Forelimb muscle (tissue), 1 donor: ENCODE measurements at regions not wholly inside any gene's neighbourhood (a gene's known extent, or its start where the extent isn't known, plus 50 kb on each side); places are given as distances from the start of the nearest gene placed in this dataset.
"Not testable (repeated sequence)": the region's sequence is repeated elsewhere in the genome, so short reads cannot be mapped to it uniquely, and the experiment has no call there.

ENCODE experiments used
- DNase-seq: peaks from one replicate; pipeline ENCODE4 v3.0.0-alpha.2; 2013; ENCODE audit warnings: low read depth

DNA sequence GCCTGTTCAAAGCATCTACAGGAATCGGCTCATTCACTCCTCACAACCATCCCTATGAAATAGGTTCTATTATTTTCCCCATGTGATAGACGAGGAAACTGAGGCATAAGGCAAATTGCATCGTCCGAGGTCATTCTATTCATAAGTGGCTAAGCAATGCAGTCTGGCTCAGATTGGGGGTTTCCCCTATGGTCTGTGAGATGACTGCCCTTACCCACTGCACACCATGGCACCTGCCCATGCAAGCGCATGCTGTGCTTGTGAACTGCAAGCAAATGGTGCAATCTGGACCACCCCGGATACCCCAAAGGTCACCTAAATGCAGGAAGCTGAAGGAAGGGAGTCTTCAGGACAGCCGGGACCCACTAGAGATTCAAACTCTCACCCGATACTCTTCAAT lies 123.4 kb upstream of the SOD1 start:
- no peak for DNase-seq

GRCh38 chr21:31531967-31532366 lies 127.5 kb upstream of the SOD1 start:
- no peak for DNase-seq

- no peak for DNase-seq
Observed at GRCh38 chr21:31530897-31531705, 128.4 kb upstream of the SOD1 start.

GRCh38 chr21:31530364-31530763 lies 129.1 kb upstream of the SOD1 start:
- no peak for DNase-seq

DNA sequence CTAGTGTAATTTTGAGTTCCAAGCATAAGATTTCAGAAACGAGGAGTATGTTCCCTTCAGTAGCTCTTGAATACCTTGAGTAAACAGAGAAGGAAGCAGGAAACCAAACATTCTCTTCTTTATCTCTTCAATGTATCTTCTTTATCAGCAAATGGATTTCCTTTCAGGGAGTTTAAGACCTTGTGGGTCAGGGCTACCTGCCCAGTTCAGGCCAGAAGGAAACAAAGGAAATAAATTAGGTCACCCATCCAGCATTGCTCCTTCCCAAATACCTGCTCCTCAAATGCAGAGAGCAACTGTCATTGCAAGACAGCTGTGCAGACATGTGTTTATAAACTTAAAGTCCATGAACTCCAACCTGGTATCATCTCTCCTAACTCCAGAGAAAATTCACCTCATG lies 130.1 kb upstream of the SOD1 start:
- no peak for DNase-seq

DNA sequence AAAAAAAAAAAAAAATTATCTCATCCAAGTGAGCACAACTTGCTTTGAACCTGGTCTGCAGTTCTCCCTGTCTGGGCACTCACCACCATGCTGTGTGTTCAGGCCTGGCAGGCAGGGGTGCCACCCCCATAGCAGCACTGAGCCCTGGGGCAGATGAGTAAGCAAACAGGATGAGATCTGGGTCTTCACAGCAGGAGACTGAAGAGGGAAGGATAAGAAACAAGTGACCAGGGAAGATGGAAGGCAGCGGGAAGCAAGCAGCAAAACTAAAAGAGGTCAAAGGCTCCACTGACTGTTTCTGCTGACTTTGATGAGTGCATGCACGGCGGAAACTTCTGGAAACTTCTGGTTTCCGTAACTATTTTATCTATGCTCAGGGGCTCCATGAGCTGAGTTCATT lies 133.5 kb upstream of the SOD1 start:
- no peak for DNase-seq

- DNase-seq = no peak
Observed at GRCh38 chr21:31524140-31524539, 135.4 kb upstream of the SOD1 start.

- no peak for DNase-seq
Observed at GRCh38 chr21:31521515-31521914, 138.0 kb upstream of the SOD1 start.

DNA sequence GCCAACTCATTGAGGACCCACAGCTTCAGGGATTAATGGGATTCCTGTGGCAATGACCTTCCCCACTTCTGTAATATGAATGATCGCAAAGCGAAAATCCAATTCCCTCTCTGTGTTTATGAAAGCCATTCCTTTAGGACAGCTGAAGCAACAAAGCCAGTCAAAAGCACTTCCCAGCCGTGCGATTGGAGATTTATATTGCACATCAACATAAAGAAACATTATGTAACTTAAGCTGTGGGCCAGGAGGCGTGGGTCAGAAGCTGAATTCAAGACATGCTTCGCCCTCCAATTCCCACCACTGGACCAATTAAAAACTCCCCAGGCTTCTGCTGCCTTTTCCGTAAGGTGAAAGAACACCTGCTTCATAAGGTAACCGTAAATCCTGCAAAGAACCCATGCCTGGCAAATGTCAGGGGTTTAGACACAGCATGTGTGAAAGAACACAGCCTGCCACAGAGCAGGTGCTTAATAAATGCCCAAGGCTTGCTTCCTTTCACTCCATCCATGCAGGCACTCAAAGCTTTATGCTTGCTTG lies 138.9 kb upstream of the SOD1 start:
- DNase-seq = no peak

DNA sequence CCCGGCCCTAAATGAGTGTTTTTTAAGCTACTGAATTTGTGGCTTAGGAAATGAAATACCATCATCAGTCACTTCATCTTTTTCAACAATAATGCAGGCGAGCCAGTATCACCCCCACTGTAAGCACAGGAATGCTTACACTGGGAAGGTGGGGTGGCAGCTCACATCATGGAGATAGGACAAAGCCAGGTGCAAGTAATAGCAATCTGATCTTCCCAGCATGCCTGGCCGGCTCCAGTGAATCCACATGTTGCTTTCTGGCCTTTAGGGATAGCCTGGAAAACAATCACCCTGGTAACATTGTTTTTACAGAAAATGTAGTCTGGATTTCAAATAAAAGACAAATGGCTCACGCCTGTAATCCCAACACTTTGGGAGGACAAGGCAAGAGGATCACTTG lies 140.9 kb upstream of the SOD1 start:
- DNase-seq = no peak

- DNase-seq = no peak
Observed at GRCh38 chr21:31517664-31518414, 141.7 kb upstream of the SOD1 start.

- DNase-seq = no peak
Observed at GRCh38 chr21:31515253-31515652, 144.2 kb upstream of the SOD1 start.

DNA sequence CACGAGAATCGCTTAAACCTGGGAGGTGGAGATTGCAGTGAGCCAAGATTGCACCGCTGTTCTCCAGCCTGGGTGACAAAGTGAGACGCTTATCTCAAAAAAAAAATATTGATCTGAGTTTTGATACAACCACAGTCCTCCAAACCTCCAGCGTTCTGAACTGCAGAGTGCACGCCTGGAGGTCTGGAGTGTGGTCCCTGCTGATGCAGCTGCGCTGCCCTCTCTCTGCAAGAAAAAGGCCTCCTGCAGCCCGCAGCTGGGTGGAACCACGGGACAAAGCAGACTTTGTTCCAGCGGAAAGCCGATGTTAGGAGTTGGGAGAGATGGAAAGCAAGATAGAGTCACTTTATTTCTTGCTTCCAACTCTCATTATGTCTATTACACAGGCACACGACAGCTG lies 144.9 kb upstream of the SOD1 start:
- DNase-seq = no peak

GRCh38 chr21:31513541-31513940 lies 146.0 kb upstream of the SOD1 start:
- not testable (repeated sequence) for DNase-seq

GRCh38 chr21:31511999-31512398 lies 147.5 kb upstream of the SOD1 start:
- DNase-seq = not testable (repeated sequence)

DNA sequence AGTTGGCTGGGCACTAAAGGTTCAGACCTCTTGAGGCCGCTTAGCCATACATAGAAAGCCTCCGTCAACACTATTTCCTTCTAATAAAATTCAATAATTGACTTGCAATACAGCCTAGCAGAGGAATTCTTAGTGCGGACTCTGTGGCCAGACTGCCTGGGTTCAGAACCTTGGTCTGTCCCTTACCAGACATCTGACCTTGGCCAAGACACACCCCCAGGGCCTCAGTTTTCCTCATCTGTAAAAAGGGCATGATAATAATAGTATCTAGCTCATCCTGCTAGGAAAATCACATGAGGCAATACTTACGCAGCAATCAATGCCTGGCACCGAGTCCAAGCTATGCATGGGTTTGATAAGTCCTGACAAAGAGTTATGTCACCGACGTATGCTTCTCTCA lies 148.2 kb upstream of the SOD1 start:
- DNase-seq = no peak

DNA sequence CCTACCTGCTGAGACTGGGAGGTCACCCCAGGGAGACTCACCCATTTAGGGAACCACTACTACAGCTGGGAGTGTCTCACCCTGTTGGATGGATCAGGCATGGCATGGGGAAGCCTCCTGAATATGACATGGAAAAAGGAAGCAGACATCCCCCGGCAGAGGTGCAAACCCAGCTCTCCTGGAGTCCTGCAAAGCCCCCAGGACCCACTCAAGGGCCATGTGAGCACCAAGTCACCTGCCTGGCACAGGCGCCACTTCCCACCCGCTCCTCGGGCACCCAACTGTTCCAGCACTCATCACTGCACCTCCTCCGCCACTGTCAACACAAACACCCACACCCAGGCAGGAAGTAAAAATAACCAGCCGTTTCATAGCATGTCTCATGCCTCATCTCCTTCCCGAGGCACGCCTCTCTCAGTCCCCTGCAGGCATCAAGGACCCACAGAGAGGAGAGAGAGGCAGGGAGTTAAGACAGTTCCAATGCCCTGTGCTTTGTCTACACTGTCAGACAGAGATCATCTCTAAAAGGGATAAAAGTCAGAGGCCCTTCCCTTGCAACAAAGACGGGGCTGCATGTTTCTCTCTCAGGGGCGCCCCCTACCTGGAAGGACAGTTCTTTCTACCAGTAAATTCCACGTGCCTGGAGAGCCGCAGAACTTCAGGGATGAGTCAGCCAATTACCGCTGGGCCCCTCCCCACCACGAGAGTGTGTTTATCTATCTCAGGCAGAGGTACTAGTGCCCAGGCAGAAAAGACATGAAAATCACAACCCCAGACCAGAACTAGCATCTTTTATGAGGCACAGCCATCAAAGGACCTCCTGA lies 150.1 kb upstream of the SOD1 start:
- no peak for DNase-seq

DNA sequence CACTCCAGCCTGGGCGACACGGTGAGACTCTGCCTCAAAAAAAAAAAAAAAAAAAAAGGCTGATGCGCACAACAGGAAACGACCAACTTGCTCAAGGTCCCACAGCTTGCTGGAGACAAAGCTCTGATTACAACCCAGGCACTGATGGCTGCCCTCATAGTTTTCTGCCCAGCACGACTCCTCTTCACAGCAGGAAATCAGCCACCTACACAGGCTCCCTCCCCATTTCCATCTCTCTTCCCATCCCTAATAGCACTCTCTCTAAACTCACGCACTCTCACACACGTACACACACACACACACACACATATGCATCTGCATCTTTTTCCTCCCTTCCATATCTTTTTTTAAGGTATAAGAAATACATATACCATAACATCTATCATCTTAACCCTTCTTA lies 153.5 kb upstream of the SOD1 start:
- no peak for DNase-seq

DNA sequence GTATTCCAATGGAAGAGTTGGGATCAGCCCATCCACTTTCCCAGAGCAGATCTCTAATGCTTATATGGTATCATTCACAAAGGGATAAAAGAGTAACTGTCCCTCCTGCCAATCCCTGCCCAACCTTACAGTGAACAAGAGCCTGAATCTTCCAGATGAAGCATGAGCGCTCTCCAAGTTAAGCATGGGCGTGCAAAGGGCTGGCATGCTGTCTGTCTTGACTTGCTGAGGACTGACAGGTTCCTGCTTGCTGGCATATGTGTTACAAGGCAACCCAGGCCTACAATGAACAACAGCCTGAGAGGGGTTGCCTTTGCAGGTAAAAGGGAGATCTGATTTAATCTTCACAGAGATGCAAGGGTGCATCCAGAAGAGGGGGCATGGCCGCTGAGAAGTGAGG lies 155.6 kb upstream of the SOD1 start:
- DNase-seq = no peak

DNA sequence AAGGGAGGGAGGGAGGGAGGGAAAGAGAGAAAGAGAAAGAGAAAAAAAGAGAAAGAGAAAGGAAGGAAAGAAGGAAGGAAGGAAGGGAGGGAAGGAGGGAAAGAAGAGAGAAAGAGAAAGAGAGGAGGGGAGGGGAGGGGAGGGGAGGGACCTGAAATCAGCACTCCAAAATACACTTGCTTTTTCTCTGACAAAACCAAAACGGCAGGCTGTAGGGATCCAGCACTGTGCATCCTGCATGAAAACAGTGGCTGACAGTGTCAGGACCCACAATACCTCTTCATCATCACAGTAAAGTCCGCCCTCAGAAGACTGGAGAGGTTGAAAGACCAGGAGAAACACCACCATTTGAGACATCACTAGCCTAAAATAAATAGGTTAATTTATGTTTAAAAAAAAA lies 156.0 kb upstream of the SOD1 start:
- no peak for DNase-seq

DNA sequence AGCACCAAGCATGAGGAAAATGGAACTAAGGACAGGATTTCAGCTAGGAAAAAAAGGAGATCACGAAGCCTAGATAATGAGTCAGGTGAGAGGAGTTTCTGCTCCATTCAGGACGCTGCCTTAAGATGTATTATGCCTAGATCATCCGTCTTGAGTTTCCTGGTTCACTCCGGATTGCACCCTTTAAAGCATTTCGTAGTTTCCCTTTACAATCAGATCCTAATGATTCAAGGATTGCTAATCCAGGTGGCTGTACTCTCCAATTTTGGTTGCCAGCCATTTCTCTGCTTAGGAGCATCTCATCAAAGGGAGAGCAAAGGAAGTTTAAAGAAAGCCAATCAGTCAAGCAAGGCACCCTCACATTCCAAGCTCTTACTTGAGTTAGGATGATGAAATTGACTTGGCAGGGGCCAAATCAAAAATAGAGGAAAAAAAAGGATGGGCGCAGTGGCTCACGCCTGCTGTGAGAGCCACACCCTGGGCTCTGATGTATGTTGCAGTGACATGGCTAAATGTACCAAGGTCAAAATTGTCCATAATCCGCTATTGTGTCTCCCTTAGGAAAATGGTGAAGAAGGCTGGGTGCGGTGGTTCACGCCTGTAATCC lies 156.9 kb upstream of the SOD1 start:
- no peak for DNase-seq

DNA sequence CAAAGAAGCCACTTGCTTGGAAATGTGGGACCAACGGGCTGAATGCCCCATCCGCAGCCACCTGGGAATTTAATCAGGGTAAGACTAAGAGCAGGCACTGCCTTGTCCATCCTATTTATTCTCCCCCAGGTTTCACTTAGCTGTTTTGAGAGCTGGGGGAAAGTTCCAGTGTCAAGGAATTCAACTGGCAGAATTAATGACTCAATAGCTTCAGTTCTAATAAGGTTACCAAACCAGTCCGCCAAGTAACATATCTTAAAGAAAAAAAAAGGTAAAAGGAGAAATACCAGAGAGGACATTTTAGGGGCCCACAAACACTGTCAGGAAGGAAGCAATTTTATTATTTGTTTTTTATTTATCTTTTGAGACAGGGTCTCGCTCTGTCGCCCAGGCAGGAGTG lies 157.6 kb upstream of the SOD1 start:
- no peak for DNase-seq
